GM12891 (cell line): ENCODE measurements at regions not wholly inside any gene's neighbourhood (a gene's known extent, or its start where the extent isn't known, plus 50 kb on each side); places are given as distances from the start of the nearest gene placed in this dataset.

Experiments
- POLR2A ChIP-seq: IDR thresholded peaks from 2 replicates; pipeline ENCODE4 v1.6.1; 2011; ENCODE audit warnings: low read depth, low read length, control low read depth
- POLR2AphosphoS5 ChIP-seq: IDR thresholded peaks from 2 replicates; pipeline ENCODE4 v1.6.1; 2011; ENCODE audit warnings: low read depth, low read length, control low read depth
- SPI1 ChIP-seq: IDR thresholded peaks from 2 replicates; pipeline ENCODE4 v1.6.1; 2011; ENCODE audit warnings: low read depth, low read length, control low read depth

DNA sequence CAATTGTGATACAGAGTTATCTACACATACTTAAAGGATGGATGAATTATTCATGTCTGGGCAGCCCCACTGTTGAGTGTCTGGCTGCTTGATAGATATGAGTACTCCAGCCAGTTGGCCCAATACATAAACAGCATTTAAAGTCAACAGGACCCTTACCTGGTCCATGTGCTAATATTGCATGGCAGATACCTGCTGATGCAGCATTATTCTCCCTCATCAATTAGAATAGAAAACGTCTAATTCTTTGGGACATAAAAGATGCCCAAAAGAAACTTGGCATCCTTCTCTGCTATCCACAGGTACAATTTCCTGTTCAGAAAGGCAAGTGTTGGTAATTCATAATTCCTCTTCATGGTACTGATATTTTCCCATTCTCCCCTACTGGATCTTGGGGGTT is 550.8 kb downstream of the TFAP2B start:
- TF ChIP-seq POLR2A, result no peak
- TF ChIP-seq POLR2AphosphoS5, result no peak
- no peak for TF ChIP-seq SPI1
